GM12874 (cell line): ENCODE measurements at regions not wholly inside any gene's neighbourhood (a gene's known extent, or its start where the extent isn't known, plus 50 kb on each side); places are given as distances from the start of the nearest gene placed in this dataset.

Experiments
- CTCF ChIP-seq: IDR thresholded peaks from 2 replicates; pipeline ENCODE4 v1.5.1; 2011; ENCODE audit warnings: low read depth, mild to moderate bottlenecking, control low read depth, low read length, moderate library complexity; ENCODE audit not compliant: insufficient read depth

GRCh38 chr14:85789506-85789905 lies 259.6 kb downstream of the FLRT2 start:
- no peak for TF ChIP-seq CTCF

GRCh38 chr14:85788470-85789233 lies 258.7 kb downstream of the FLRT2 start:
- TF ChIP-seq CTCF, result no peak

GRCh38 chr14:85766295-85766694 lies 236.4 kb downstream of the FLRT2 start:
- no peak for TF ChIP-seq CTCF

GRCh38 chr14:85764822-85765221 lies 234.9 kb downstream of the FLRT2 start:
- no peak for TF ChIP-seq CTCF

- no peak for TF ChIP-seq CTCF
Observed at GRCh38 chr14:85762526-85762925, 232.6 kb downstream of the FLRT2 start.

- no peak for TF ChIP-seq CTCF
Observed at GRCh38 chr14:85752175-85752574, 222.2 kb downstream of the FLRT2 start.

- no peak for TF ChIP-seq CTCF
Observed at GRCh38 chr14:85744573-85744972, 214.6 kb downstream of the FLRT2 start.

- TF ChIP-seq CTCF, result no peak
Observed at GRCh38 chr14:85732031-85732430, 202.1 kb downstream of the FLRT2 start.
